ENCODE measurements at regions not wholly inside any gene's neighbourhood (a gene's known extent, or its start where the extent isn't known, plus 50 kb on each side); places are given as distances from the start of the nearest gene placed in this dataset.

GRCh38 chr16:73764321-73764720, 532.3 kb upstream of the PSMD7 start:
- no peak overlapping the region for H3K18ac ChIP-seq (ENCODE audit: low read depth, low read length)
- WGBS, 2 experiments (ENCODE audit: extremely low coverage in 2 of 2, insufficient read length in 1 of 2): no CpG with 5 or more reads among the region's 4 CpGs
- no peaks in the 10 kb centered on the region for H3K9me1 ChIP-seq (ENCODE audit: insufficient read depth, low read length)
- no peak overlapping the region for H2BK120ac ChIP-seq (ENCODE audit: low read depth, low read length)
- no peak overlapping the region for H3K27ac ChIP-seq (ENCODE audit: insufficient read depth, low read length)
- no peaks in the 10 kb centered on the region for H4K20me1 ChIP-seq (ENCODE audit: insufficient read depth, low read length)
- H2BK20ac ChIP-seq (ENCODE audit: low read depth, low read length): no peak overlapping the region
- TF ChIP-seq POLR2A (IDR thresholded peaks at IDR 0.05; ENCODE audit: low read depth, low read length): no peak
- no peak for TF ChIP-seq USF2 (IDR thresholded peaks at IDR 0.05; ENCODE audit: low read depth, low read length)
- no peak for TF ChIP-seq MXI1 (IDR thresholded peaks at IDR 0.05; ENCODE audit: borderline replicate concordance, low read depth, low read length)
- no peak for TF ChIP-seq BHLHE40 (IDR thresholded peaks at IDR 0.05; ENCODE audit: low read depth, low read length)
- TF ChIP-seq RFX5 (IDR thresholded peaks at IDR 0.05; ENCODE audit: low read depth, low read length): no peak
- TF ChIP-seq NFE2L2 (IDR thresholded peaks at IDR 0.05; ENCODE audit: low read depth, low read length): no peak
- no peak for TF ChIP-seq FOS (IDR thresholded peaks at IDR 0.05; ENCODE audit: low read depth, low read length)
- TF ChIP-seq RAD21 (IDR thresholded peaks at IDR 0.05; ENCODE audit: low read length): no peak
- no peak for TF ChIP-seq SMC3 (IDR thresholded peaks at IDR 0.05; ENCODE audit: low read depth, low read length)
- in situ Hi-C loops (cut with MboI; ENCODE audit: low sequenced_read_pairs): no loop called here
- no peak overlapping the region for H4K8ac ChIP-seq (ENCODE audit: low read depth in 2 of 2, low read length in 2 of 2)
- H3K27me3 ChIP-seq (ENCODE audit: control insufficient read depth, insufficient read depth, low read length): no peaks in the 10 kb centered on the region
- no peaks in the 10 kb centered on the region for H3K36me3 ChIP-seq (ENCODE audit: control insufficient read depth, insufficient read depth, low read length)
- H3K79me1 ChIP-seq (ENCODE audit: low read depth in 1 of 2, low read length in 2 of 2): no peaks in the 10 kb centered on the region
- H2BK15ac ChIP-seq (ENCODE audit: low read depth, low read length): no peak overlapping the region
- no peak overlapping the region for H2AFZ ChIP-seq (replicated peaks; ENCODE audit: low read length, poor library complexity)
- H3K4ac ChIP-seq (ENCODE audit: low read depth, low read length): no peak overlapping the region
- no peak overlapping the region for H3K23ac ChIP-seq (ENCODE audit: low read depth, low read length)
- no peak overlapping the region for H4K91ac ChIP-seq (ENCODE audit: insufficient read depth, low read depth, low read length)
- no peak overlapping the region for H4K5ac ChIP-seq (ENCODE audit: low read depth, low read length)
- peaks cover 2% of the 10 kb centered on the region; the same call in 1 of the 2 replicates for H3K9me3 ChIP-seq (ENCODE audit: control insufficient read depth, insufficient read depth, low read length)
- no peak overlapping the region for H3K56ac ChIP-seq (ENCODE audit: extremely low read depth, insufficient read depth, low read length)
- H3K9ac ChIP-seq (ENCODE audit: low read depth, low read length): no peak overlapping the region
- BruUV-seq (replicated peaks): no TSS peak
- no peak overlapping the region for H3K4me2 ChIP-seq (ENCODE audit: low read depth, low read length)
- no peak overlapping the region for H3K14ac ChIP-seq (replicated peaks; ENCODE audit: low read depth, low read length)
- no peak overlapping the region for H2AK5ac ChIP-seq (ENCODE audit: low read depth, low read length)
- DNase-seq (no peak), ATAC-seq (ENCODE audit: low read depth) (no peak)
- dilution Hi-C loops (cut with HindIII; ENCODE audit: low sequenced_read_pairs, unreplicated experiment): no loop called here
- H2AK9ac ChIP-seq (replicated peaks; ENCODE audit: low read depth, low read length, poor library complexity): no peak overlapping the region
- H3K4me1 ChIP-seq (ENCODE audit: control insufficient read depth, insufficient read depth, low read length): no peaks in the 10 kb centered on the region
- ChIA-PET POLR2A (ENCODE audit: unreplicated experiment) (no interaction called here), CTCF (no interaction called here)
- no peak overlapping the region for H2BK5ac ChIP-seq (ENCODE audit: low read depth, low read length, poor library complexity, severe bottlenecking)
- intact Hi-C loops (cut with micrococcal nuclease): no loop called here
- no peak overlapping the region for H3K4me3 ChIP-seq (ENCODE audit: insufficient read depth, low read depth, low read length)
